GM10266 (cell line): ENCODE measurements at regions not wholly inside any gene's neighbourhood (a gene's known extent, or its start where the extent isn't known, plus 50 kb on each side); places are given as distances from the start of the nearest gene placed in this dataset.

ENCODE experiments used
- DNase-seq: peaks from one replicate; pipeline ENCODE4 v3.0.0; 2012; ENCODE audit errors: extremely low spot score
- CTCF ChIP-seq: IDR thresholded peaks from 2 replicates; pipeline ENCODE4 v1.5.1; 2012; ENCODE audit warnings: mild to moderate bottlenecking, low read depth; ENCODE audit not compliant: control insufficient read depth, insufficient read depth; ENCODE audit errors: missing control alignments

- TF ChIP-seq CTCF: no peak
- no peak for DNase-seq
Measured at GRCh38 chr3:150094150-150094933, 123.6 kb upstream of the PFN2 start.

GRCh38 chr3:150091626-150092025 is 120.9 kb upstream of the PFN2 start:
- DNase-seq: no peak
- TF ChIP-seq CTCF: no peak

GRCh38 chr3:150090877-150091276 is 120.2 kb upstream of the PFN2 start:
- no peak for DNase-seq

GRCh38 chr3:150090006-150090405 is 119.3 kb upstream of the PFN2 start:
- TF ChIP-seq CTCF: no peak
- DNase-seq: no peak

More at GRCh38 chr3:150090877-150091276, 120.2 kb upstream of the PFN2 start:
- TF ChIP-seq CTCF: no peak

GRCh38 chr3:150084128-150084527 is 113.4 kb upstream of the PFN2 start:
- DNase-seq: no peak
- no peak for TF ChIP-seq CTCF

GRCh38 chr3:150083655-150084042 is 113.0 kb upstream of the PFN2 start:
- DNase-seq: no peak

More at GRCh38 chr3:150083655-150084042, 113.0 kb upstream of the PFN2 start:
- no peak for TF ChIP-seq CTCF
